VCaP (cell line): ENCODE measurements at regions not wholly inside any gene's neighbourhood (a gene's known extent, or its start where the extent isn't known, plus 50 kb on each side); places are given as distances from the start of the nearest gene placed in this dataset.

Experiments used
- H3K27ac ChIP-seq: fragments of 450-650 bp; 2 replicates; pipeline ENCODE4 v1.5.1; 2017
- CTCF ChIP-seq: fragments of 450-650 bp; conservative IDR thresholded peaks from 2 replicates; pipeline ENCODE4 v1.5.1; 2017; ENCODE audit warnings: mild to moderate bottlenecking, moderate library complexity

- no peak overlapping the region for H3K27ac ChIP-seq
- TF ChIP-seq CTCF, result no peak
These were observed 193.9 kb downstream of the OMA1 start for GRCh38 chr1:58352476-58353092.

- H3K27ac ChIP-seq, result no peak overlapping the region
- TF ChIP-seq CTCF, result no peak
These were observed 200.5 kb downstream of the OMA1 start for GRCh38 chr1:58346036-58346355.

- no peak for TF ChIP-seq CTCF
- no peak overlapping the region for H3K27ac ChIP-seq
These were observed 201.1 kb downstream of the OMA1 start for GRCh38 chr1:58345215-58346035.

- TF ChIP-seq CTCF, result no peak
- no peak overlapping the region for H3K27ac ChIP-seq
These were observed 206.3 kb downstream of the OMA1 start for GRCh38 chr1:58340185-58340584.

GRCh38 chr1:58338081-58338480 lies 208.4 kb downstream of the OMA1 start:
- no peak for TF ChIP-seq CTCF
- H3K27ac ChIP-seq, result no peak overlapping the region

- H3K27ac ChIP-seq, result no peak overlapping the region
- TF ChIP-seq CTCF, result no peak
These were observed 213.0 kb downstream of the OMA1 start for GRCh38 chr1:58333511-58333910.

- no peak overlapping the region for H3K27ac ChIP-seq
- TF ChIP-seq CTCF, result no peak
These were observed 215.4 kb downstream of the OMA1 start for GRCh38 chr1:58331156-58331555.
